Omental fat pad (tissue), 3 donors: ENCODE measurements at regions not wholly inside any gene's neighbourhood (a gene's known extent, or its start where the extent isn't known, plus 50 kb on each side); places are given as distances from the start of the nearest gene placed in this dataset.
"Not testable (repeated sequence)": the region's sequence is repeated elsewhere in the genome, so short reads cannot be mapped to it uniquely, and the experiment has no call there.

ENCODE experiments used
- ATAC-seq: fragments of 150-250 bp; one replicate; pipeline ENCODE4 v1.9.1; 2016; ENCODE audit warnings: mild to moderate bottlenecking, moderate library complexity; ENCODE audit not compliant: low FRiP score
- DNase-seq: peaks from one replicate; pipeline ENCODE4 v3.0.0-alpha.2; 2019; ENCODE audit warnings: low spot score
- TF ChIP-seq, protein P1 (sequence below), 3 donors: fragments of 450-650 bp; IDR thresholded peaks; one replicate each; pipeline ENCODE4 v1.5.1; 2016 to 2017; ENCODE audit warnings: antibody characterized with exemption in 3 of 3, mild to moderate bottlenecking in 3 of 3, moderate library complexity in 2 of 3

DNA sequence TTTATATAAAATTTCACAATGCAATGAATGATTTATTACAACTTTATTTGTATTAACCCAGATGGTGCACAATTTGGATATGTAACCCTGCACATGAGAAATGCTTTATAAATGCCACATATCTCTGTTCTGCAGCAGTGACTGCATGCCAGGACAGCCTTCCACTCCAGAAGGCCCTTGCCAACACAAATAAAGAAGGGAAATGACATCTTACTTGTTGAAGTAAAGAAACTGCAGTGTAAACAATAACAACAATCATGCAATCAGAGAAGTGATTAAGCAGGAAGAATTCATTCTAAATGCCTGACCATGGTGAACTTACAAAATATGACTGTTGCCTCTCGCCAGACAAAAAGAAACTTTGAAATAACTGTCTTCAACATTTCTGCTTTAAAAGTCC, 129.9 kb upstream of the CHST9 start:
- TF ChIP-seq, protein P1, sequence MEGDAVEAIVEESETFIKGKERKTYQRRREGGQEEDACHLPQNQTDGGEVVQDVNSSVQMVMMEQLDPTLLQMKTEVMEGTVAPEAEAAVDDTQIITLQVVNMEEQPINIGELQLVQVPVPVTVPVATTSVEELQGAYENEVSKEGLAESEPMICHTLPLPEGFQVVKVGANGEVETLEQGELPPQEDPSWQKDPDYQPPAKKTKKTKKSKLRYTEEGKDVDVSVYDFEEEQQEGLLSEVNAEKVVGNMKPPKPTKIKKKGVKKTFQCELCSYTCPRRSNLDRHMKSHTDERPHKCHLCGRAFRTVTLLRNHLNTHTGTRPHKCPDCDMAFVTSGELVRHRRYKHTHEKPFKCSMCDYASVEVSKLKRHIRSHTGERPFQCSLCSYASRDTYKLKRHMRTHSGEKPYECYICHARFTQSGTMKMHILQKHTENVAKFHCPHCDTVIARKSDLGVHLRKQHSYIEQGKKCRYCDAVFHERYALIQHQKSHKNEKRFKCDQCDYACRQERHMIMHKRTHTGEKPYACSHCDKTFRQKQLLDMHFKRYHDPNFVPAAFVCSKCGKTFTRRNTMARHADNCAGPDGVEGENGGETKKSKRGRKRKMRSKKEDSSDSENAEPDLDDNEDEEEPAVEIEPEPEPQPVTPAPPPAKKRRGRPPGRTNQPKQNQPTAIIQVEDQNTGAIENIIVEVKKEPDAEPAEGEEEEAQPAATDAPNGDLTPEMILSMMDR (IDR thresholded peaks at IDR 0.05) = no peak

DNA sequence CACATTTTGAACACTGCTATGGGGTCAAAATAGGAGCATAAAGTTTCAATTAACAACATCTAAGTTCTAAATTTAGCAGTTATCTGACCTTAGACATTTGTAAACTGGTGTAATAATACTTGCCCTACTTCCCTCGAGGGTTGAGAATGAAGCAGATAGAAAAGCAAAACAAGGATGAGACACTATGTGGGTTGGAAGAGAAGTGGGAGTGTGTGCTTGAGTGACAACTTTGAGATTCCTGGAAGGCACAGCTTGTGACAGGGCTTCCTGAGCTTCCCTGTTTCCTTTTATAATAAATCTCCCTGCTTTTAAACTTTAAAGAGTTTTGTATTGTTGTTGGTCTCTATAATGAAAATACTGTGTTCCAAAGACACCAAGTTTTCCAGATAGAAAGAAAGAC, 128.6 kb upstream of the CHST9 start:
- ATAC-seq (no peak), DNase-seq (no peak)
- TF ChIP-seq, protein P1 (IDR thresholded peaks at IDR 0.05) = no peak

More for the DNA sequence above, 129.9 kb upstream of the CHST9 start:
- no peak for DNase-seq
- ATAC-seq = no peak

DNA sequence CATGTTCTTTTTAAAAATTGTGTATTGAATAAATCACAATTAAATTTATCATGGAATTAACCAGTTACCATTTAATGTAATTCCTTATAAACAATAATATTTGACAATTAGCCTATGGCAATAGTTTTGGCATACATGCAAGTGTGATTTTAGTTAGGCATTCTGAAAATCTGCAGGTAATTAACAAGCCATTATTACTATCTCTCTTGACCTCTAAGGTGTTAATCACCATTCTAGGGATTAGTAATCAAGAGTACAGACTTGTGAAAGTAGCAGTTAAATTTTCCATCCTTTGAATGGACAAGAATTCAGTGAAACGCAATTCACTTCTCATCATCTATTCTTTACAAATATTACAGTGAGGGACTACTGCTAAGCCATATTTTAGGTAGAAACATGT, 127.7 kb upstream of the CHST9 start:
- ATAC-seq = no peak
- TF ChIP-seq, protein P1 (IDR thresholded peaks at IDR 0.05) = no peak
- DNase-seq = no peak

DNA sequence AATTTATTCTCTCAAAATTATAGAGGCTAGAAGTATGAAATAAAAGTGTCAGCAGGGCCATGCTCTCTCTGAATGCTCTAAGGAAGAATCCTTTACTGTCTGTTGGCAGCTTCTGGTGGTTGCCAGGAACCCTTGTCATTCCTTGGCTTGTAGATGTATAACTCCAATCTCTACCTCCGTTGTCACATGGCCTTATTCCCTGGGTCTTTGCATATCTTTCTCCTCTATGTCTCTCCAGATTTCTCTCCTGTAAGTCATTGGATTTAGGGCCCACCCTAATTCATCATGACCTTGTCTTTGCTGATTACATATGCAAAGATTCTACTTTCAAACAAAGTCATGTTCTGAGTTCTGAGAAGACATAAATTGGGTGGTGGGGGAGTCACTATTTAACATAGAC, 127.0 kb upstream of the CHST9 start:
- TF ChIP-seq, protein P1 (IDR thresholded peaks at IDR 0.05) = no peak
- DNase-seq (no peak), ATAC-seq (no peak)

DNA sequence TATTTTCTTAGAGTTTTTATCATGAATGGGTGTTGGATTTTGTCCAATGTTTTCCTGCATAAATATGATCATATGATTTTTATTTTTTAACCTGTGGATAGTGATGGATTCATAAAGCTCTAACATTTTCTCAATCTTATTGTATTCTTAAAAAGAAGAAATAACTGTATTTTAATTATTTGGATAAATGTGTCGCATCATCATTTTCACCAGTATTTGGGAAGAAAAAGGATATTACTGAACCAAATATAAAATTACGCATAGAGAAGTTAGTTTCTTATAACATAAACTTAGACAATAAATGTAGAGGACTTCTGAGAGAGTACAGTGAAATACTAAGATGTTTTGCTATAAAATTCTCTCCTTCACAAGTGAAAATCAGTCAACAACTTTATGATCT, 126.0 kb upstream of the CHST9 start:
- no peak for ATAC-seq
- TF ChIP-seq, protein P1 (IDR thresholded peaks at IDR 0.05) = no peak
- no peak for DNase-seq

DNA sequence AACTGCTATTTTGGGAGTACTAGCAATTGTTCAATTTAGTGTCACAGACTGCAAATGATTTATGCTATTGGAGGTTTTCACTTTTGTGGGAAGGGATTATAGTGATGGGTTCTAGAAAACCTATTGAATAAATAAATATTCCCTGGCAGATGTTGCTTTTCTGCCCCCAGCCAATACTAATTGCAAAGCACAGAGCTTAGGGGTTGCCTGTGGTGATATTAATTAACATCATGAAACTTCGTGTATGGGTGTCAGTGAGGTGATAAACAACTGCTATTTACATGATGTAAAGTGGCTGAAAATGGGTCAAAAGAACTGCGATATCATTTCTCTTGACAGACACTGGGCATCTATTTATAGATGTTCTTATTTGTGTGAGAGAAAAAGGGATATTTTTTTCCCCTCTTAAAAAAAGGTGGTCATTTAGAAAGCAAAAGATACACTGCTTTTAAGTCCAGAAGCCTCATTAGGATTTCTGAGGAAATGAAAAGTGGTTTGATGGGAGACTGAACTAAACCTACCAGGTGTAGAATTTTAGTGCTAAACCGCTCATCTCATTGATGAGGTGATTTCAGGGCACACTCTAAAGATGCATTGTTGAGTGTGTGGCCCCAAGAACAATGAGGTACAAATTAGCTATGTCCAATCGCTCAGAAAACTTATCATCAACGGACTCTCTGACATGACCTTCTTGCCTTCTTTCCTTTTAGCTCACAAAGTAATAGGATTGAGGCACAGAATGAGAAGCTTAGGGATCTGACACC, 116.7 kb upstream of the CHST9 start:
- no peak for DNase-seq
- TF ChIP-seq, protein P1 (IDR thresholded peaks at IDR 0.05) = no peak
- ATAC-seq = no peak

DNA sequence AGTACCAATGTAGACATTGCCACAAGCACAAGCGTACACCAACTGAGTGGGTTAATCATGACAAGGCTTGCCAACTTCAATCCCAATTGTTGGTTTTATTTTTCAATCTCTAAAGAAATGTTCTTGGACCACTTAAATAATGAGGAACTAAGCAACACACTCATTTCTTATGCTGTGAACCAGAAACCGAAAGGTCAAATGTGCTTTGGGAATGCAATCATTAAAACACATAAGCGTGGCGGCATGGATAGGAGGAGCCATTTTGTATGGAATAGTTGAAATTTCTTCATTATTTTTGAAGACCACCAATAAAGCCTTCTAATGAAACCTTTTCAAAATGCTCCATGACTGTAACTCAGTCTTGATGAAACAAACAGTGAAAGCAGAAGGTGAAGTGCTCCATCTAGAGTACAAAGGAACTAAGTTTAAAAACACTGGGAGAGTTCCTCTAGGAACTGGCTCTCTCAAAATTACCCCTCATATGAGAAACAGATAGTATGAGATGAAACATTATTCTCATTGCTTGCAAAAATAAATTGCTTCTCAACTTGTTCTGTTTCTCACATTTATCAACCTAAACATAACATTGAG, 113.2 kb upstream of the CHST9 start:
- TF ChIP-seq, protein P1 (IDR thresholded peaks at IDR 0.05) = no peak
- no peak for ATAC-seq
- no peak for DNase-seq

DNA sequence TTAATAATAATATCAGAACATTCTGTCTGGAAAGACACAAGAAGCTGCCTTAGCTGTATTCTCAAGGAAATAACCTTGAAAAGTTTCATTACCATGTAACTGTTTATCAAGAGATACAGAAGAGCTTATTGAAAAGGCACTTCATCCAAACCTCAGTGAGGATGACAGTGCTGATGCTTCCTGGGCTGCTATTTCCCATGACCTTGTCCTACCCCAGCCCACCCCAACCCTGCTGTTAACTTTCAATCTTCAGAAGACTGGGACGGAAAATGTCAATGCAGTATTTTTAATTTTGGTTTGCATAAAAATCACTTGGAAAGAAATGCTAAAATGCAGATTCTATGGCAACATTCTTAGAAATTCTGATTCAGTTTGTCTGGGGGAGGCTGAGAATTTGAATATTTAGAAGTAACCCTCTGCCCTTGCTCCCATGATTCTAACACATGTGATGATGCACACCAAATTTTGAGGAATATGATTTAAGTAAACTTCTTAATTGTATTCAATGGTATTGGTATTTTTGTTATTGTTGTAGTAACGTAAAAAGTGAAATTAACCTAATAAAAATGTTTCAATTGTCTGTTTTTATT, 101.0 kb upstream of the CHST9 start:
- not testable (repeated sequence) for ATAC-seq, DNase-seq
